Body of pancreas (tissue), 4 donors: ENCODE measurements at regions not wholly inside any gene's neighbourhood (a gene's known extent, or its start where the extent isn't known, plus 50 kb on each side); places are given as distances from the start of the nearest gene placed in this dataset. TPM values are rescaled to one million over a fixed set of nuclear protein-coding genes. Genes with fewer than 3 reads are reported as not detected.

Experiments used
- ATAC-seq: fragments of 150-250 bp; one replicate; pipeline ENCODE4 v1.9.1; 2016
- DNase-seq, 4 donors: peaks; one replicate each; pipeline ENCODE4 v3.0.0-alpha.2; 2019
- H3K27ac ChIP-seq, 4 donors: fragments of 200-600 bp; sonication (generic); 1 replicate in 3 of 4; 2 replicates in 1 of 4; pipeline versions ENCODE4 v1.5.1 to v1.6.1; 2016 to 2019; ENCODE audit warnings: mild to moderate bottlenecking in 1 of 4, mixed read lengths in 1 of 4, moderate library complexity in 1 of 4
- H3K27me3 ChIP-seq, 2 donors: fragments of 200-600 bp; sonication (generic); one replicate each; pipeline ENCODE4 v1.6.0; 2016; ENCODE audit warnings: mild to moderate bottlenecking in 1 of 2
- H3K36me3 ChIP-seq, 2 donors: fragments of 200-600 bp; sonication (generic); replicated peaks in 1 of 2; 2 replicates each; pipeline ENCODE4 v1.5.1; 2016; ENCODE audit warnings: low read depth in 2 of 2; ENCODE audit not compliant: insufficient read depth in 1 of 2
- H3K4me1 ChIP-seq: fragments of 200-600 bp; sonication (generic); one replicate; pipeline ENCODE4 v1.6.0; 2016
- H3K4me3 ChIP-seq, 2 donors: fragments of 200-600 bp; sonication (generic); 1 replicate in 1 of 2; 2 replicates in 1 of 2; pipeline ENCODE4 v1.5.1; 2016 to 2019
- H3K9me3 ChIP-seq, 3 donors: fragments of 200-600 bp; sonication (generic); 1 replicate in 2 of 3; 2 replicates in 1 of 3; pipeline ENCODE4 v1.5.1; 2016
- CTCF ChIP-seq, 7 experiments: fragments of 450-650 bp in 4 of 7; fragments of 200-600 bp in 3 of 7; sonication (generic) in 3 of 7; IDR thresholded peaks; one replicate each; pipeline ENCODE4 v1.5.1; 2016 to 2019; ENCODE audit warnings: antibody characterized with exemption in 7 of 7
- POLR2A ChIP-seq, 3 donors: fragments of 450-650 bp; IDR thresholded peaks; one replicate each; pipeline ENCODE4 v1.6.1; 2016; ENCODE audit warnings: antibody characterized with exemption in 3 of 3, mild to moderate bottlenecking in 2 of 3
- WGBS, 2 donors: methylation state at CpG; one replicate each; pipeline ENCODE4 v1.1.5; 2017; 5-methylcytosine and 5-hydroxymethylcytosine counted together
- intact Hi-C: fragments of 100-400 bp; cut with DNase I; formaldehyde crosslinking; loops from one replicate; pipeline ENCODE4 v1.15.1; 2023
- small RNA-seq: library from RNA; depleted of rRNA; stranded (forward); fragments of <200 nt; gene quantifications from one replicate; pipeline ENCODE3, GENCODE V24; 2016

GRCh38 chr7:98795741-98796493, 73.9 kb downstream of the TMEM130 start:
- Histone ChIP-seq H3K4me3 (no peak overlapping the region), H3K4me1 (no peaks in the 10 kb centered on the region), H3K27me3 (no peaks in the 10 kb centered on the region), H3K36me3 (no peaks in the 10 kb centered on the region), H3K27ac (no peak overlapping the region), H3K9me3 (peaks cover 0 to 4% (median 0%) of the 10 kb centered on the region in 3 donors)
- intact Hi-C loops: no loop called here
- WGBS, 2 donors: 88 to 95% methylated on average over 12 of the region's 12 CpGs
- TF ChIP-seq POLR2A (IDR thresholded peaks at IDR 0.05) (no peak), CTCF (IDR thresholded peaks at IDR 0.05) (no peak)
- ATAC-seq: no peak
- DNase-seq: no peak

Small RNA genes lying in the stretch of these regions (small RNA-seq; reads per million reads assigned to genes)
- not detected for gene RNU6-393P
